NCI-H345 (cell line): ENCODE measurements at regions not wholly inside any gene's neighbourhood (a gene's known extent, or its start where the extent isn't known, plus 50 kb on each side); places are given as distances from the start of the nearest gene placed in this dataset.

Experiments
- DNase-seq: peaks from one replicate; lab custom pipeline; 2025; lab: John Stamatoyannopoulos, UW

DNA sequence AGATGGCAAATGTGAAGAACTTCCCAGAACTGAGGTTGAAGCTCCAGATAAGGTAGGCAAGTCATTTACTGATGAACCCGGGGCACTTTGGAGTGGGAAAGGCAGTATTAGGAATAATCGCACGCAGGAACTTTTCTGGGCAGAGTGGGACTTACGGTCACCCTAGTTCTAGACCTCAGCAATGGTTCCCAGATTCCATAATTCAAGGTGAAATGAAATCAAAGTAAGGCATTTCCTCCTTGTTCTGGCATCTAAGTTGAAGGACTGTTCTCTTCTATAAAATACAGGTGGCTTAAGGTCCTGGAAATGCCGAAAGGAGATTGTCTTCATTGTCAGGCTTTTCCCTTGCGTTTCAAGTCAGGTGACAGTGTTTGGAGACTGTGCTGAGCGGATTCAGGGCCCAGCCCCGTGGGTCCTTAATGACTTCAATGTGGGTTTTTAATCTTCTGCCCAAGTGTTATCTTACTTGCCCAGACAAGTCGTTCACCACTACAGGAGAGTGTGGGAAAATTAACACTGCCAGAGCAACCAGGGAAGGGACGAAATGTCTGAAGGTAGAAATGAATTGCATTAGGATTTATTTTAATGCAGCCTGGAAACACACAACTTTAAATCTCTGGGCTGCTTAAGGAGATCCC is 52.1 kb upstream of the STOX2 start:
- DNase-seq: no peak

DNA sequence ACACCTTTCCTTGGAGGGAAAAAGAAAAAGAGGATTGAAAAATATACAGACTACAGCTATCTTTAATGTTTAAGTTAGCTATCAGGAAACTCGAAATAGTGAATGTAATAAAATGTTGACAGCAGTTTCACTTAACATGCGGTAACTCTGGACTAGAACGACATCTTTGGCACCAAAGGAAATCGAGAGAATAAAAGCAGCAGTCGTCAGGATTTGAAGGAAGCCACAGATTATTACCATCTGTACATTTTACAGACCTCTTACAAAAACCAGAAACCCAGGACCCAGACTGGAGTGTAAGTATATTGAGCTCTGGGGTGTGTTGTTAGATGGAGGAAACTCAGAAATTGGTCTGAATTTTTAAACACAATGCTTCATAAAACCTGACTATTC is 51.6 kb upstream of the STOX2 start:
- DNase-seq: no peak
